GM06990 (cell line): ENCODE measurements at regions not wholly inside any gene's neighbourhood (a gene's known extent, or its start where the extent isn't known, plus 50 kb on each side); places are given as distances from the start of the nearest gene placed in this dataset.

Experiments used
- DNase-seq: peaks from one replicate; pipeline ENCODE4 v3.0.0-alpha.2; 2011; ENCODE audit not compliant: insufficient read length; ENCODE audit errors: extremely low read depth
- H3K27me3 ChIP-seq: replicated peaks from 2 replicates; pipeline ENCODE4 v1.6.0; 2011; ENCODE audit warnings: low read length; ENCODE audit not compliant: control insufficient read depth, insufficient read depth
- H3K36me3 ChIP-seq: 2 replicates; pipeline ENCODE4 v1.5.1; 2011; ENCODE audit warnings: low read length; ENCODE audit not compliant: control insufficient read depth, insufficient read depth
- H3K4me3 ChIP-seq: replicated peaks from 2 replicates; pipeline ENCODE4 v1.5.1; 2011; ENCODE audit warnings: low read depth, mild to moderate bottlenecking, control low read depth, low read length
- CTCF ChIP-seq: IDR thresholded peaks from 2 replicates; pipeline ENCODE4 v1.5.1; 2011; ENCODE audit warnings: low read length, control low read depth, mild to moderate bottlenecking, inconsistent platforms; ENCODE audit not compliant: insufficient read depth, poor library complexity, severe bottlenecking

GRCh38 chr16:63228259-63228658 lies 1192.0 kb upstream of the CDH8 start:
- Histone ChIP-seq H3K4me3 (no peak overlapping the region), H3K36me3 (no peaks in the 10 kb centered on the region), H3K27me3 (no peaks in the 10 kb centered on the region)
- DNase-seq: no peak
- no peak for TF ChIP-seq CTCF

GRCh38 chr16:63223851-63224250 lies 1187.6 kb upstream of the CDH8 start:
- Histone ChIP-seq H3K27me3 (no peaks in the 10 kb centered on the region), H3K4me3 (no peak overlapping the region), H3K36me3 (no peaks in the 10 kb centered on the region)
- no peak for TF ChIP-seq CTCF
- no peak for DNase-seq

- no peak for DNase-seq
- Histone ChIP-seq H3K27me3 (no peaks in the 10 kb centered on the region), H3K36me3 (no peaks in the 10 kb centered on the region), H3K4me3 (no peak overlapping the region)
- no peak for TF ChIP-seq CTCF
Observed at GRCh38 chr16:63216696-63217423, 1180.6 kb upstream of the CDH8 start.

GRCh38 chr16:63201851-63202250 lies 1165.6 kb upstream of the CDH8 start:
- no peaks in the 10 kb centered on the region for H3K27me3 ChIP-seq
- no peaks in the 10 kb centered on the region for H3K36me3 ChIP-seq
- no peak for DNase-seq
- no peak overlapping the region for H3K4me3 ChIP-seq
- TF ChIP-seq CTCF: no peak

GRCh38 chr16:63200940-63201339 lies 1164.7 kb upstream of the CDH8 start:
- DNase-seq: no peak
- Histone ChIP-seq H3K27me3 (no peaks in the 10 kb centered on the region), H3K36me3 (no peaks in the 10 kb centered on the region), H3K4me3 (no peak overlapping the region)
- no peak for TF ChIP-seq CTCF

GRCh38 chr16:63195336-63195735 lies 1159.1 kb upstream of the CDH8 start:
- Histone ChIP-seq H3K4me3 (no peak overlapping the region), H3K36me3 (no peaks in the 10 kb centered on the region), H3K27me3 (no peaks in the 10 kb centered on the region)
- no peak for TF ChIP-seq CTCF
- no peak for DNase-seq
